NT2/D1 (cell line): ENCODE measurements at regions not wholly inside any gene's neighbourhood (a gene's known extent, or its start where the extent isn't known, plus 50 kb on each side); places are given as distances from the start of the nearest gene placed in this dataset.

ENCODE experiments used
- DNase-seq: peaks from one replicate; pipeline ENCODE4 v3.0.0-alpha.2; 2011; ENCODE audit warnings: low read depth, low spot score
- H3K27me3 ChIP-seq: 2 replicates; pipeline ENCODE4 v1.6.0; 2011; ENCODE audit warnings: mild to moderate bottlenecking; ENCODE audit not compliant: insufficient read length, insufficient read depth
- H3K36me3 ChIP-seq: 2 replicates; pipeline ENCODE4 v1.6.1; 2011; ENCODE audit warnings: mild to moderate bottlenecking, low read length, mixed read lengths; ENCODE audit not compliant: insufficient read depth, insufficient read length
- H3K4me1 ChIP-seq: 2 replicates; pipeline ENCODE4 v1.5.1; 2011; ENCODE audit not compliant: insufficient read depth, insufficient read length
- H3K4me3 ChIP-seq: 2 replicates; pipeline ENCODE4 v1.5.1; 2011; ENCODE audit warnings: low read depth; ENCODE audit not compliant: insufficient read length
- H3K9ac ChIP-seq: 2 replicates; pipeline ENCODE4 v1.6.0; 2011; ENCODE audit warnings: low read depth; ENCODE audit not compliant: insufficient read length
- H3K9me3 ChIP-seq: 2 replicates; pipeline ENCODE4 v1.5.1; 2011; ENCODE audit warnings: mild to moderate bottlenecking, low read length; ENCODE audit not compliant: insufficient read depth
- SUZ12 ChIP-seq: IDR thresholded peaks from 2 replicates; pipeline ENCODE4 v1.6.1; 2011; ENCODE audit not compliant: insufficient read length, insufficient read depth; ENCODE audit errors: extremely low read depth
- YY1 ChIP-seq: IDR thresholded peaks from 2 replicates; pipeline ENCODE4 v1.6.1; 2011; ENCODE audit not compliant: insufficient read length, insufficient read depth
- ZNF274 ChIP-seq: IDR thresholded peaks from 2 replicates; pipeline ENCODE4 v1.6.1; 2011; ENCODE audit warnings: mild to moderate bottlenecking, low read depth, low read length

GRCh38 chr1:5779608-5780323, 212.5 kb downstream of the NPHP4 start:
- Histone ChIP-seq H3K27me3 (no peaks in the 10 kb centered on the region), H3K36me3 (no peaks in the 10 kb centered on the region), H3K9me3 (no peaks in the 10 kb centered on the region), H3K4me1 (no peaks in the 10 kb centered on the region), H3K9ac (no peak overlapping the region), H3K4me3 (no peak overlapping the region)
- TF ChIP-seq SUZ12, result no peak
- TF ChIP-seq ZNF274, result no peak
- no peak for TF ChIP-seq YY1
- DNase-seq, result no peak

GRCh38 chr1:5776035-5776550, 216.1 kb downstream of the NPHP4 start:
- Histone ChIP-seq H3K9ac (no peak overlapping the region), H3K36me3 (no peaks in the 10 kb centered on the region), H3K4me3 (no peak overlapping the region), H3K4me1 (peaks cover under 1% of the 10 kb centered on the region), H3K27me3 (no peaks in the 10 kb centered on the region), H3K9me3 (no peaks in the 10 kb centered on the region)
- no peak for TF ChIP-seq ZNF274
- no peak for DNase-seq

GRCh38 chr1:5774019-5774418, 218.2 kb downstream of the NPHP4 start:
- Histone ChIP-seq H3K27me3 (no peaks in the 10 kb centered on the region), H3K4me1 (peaks cover 7% of the 10 kb centered on the region), H3K9ac (no peak overlapping the region), H3K36me3 (no peaks in the 10 kb centered on the region), H3K9me3 (no peaks in the 10 kb centered on the region), H3K4me3 (no peak overlapping the region)
- DNase-seq, result no peak
- TF ChIP-seq SUZ12 (no peak), YY1 (no peak), ZNF274 (no peak)

GRCh38 chr1:5771788-5772187, 220.4 kb downstream of the NPHP4 start:
- no peaks in the 10 kb centered on the region for H3K36me3 ChIP-seq

GRCh38 chr1:5770981-5771765, 221.1 kb downstream of the NPHP4 start:
- DNase-seq, result no peak
- no peak overlapping the region for H3K9ac ChIP-seq
- H3K36me3 ChIP-seq, result no peaks in the 10 kb centered on the region
- H3K9me3 ChIP-seq, result no peaks in the 10 kb centered on the region
- H3K4me1 ChIP-seq, result peaks cover 12% of the 10 kb centered on the region
- no peaks in the 10 kb centered on the region for H3K27me3 ChIP-seq
- H3K4me3 ChIP-seq, result no peak overlapping the region
- no peak for TF ChIP-seq SUZ12
- no peak for TF ChIP-seq ZNF274
- no peak for TF ChIP-seq YY1

More at GRCh38 chr1:5771788-5772187, 220.4 kb downstream of the NPHP4 start:
- TF ChIP-seq SUZ12 (no peak), YY1 (no peak), ZNF274 (no peak)
- Histone ChIP-seq H3K9ac (no peak overlapping the region), H3K4me3 (no peak overlapping the region), H3K4me1 (peaks cover 12% of the 10 kb centered on the region), H3K9me3 (no peaks in the 10 kb centered on the region), H3K27me3 (no peaks in the 10 kb centered on the region)
- no peak for DNase-seq

GRCh38 chr1:5769760-5770159, 222.5 kb downstream of the NPHP4 start:
- Histone ChIP-seq H3K27me3 (no peaks in the 10 kb centered on the region), H3K4me1 (peaks cover 18% of the 10 kb centered on the region), H3K36me3 (no peaks in the 10 kb centered on the region), H3K9me3 (no peaks in the 10 kb centered on the region), H3K4me3 (no peak overlapping the region), H3K9ac (no peak overlapping the region)
- TF ChIP-seq ZNF274, result no peak
- TF ChIP-seq YY1, result no peak
- TF ChIP-seq SUZ12, result no peak
- DNase-seq, result no peak

DNA sequence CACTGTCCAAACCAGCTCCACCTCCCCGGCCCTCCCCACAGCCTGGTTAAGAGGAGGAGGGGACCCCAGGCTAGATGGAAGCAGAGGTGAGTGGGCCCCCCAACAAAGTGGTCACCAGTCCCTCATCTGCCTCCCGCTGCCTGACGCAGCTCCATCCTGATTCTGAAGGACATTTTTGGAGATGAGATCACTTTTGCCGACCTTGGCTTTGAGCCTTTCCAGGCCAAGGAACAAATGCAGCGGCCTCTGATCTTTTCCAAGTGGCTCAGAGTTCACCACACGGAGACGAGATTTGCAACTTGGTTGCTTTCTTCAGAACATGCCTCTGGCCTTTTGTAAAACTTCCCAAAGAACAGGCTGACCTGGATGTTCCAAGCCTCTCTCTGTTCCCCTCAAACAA, 223.1 kb downstream of the NPHP4 start:
- Histone ChIP-seq H3K36me3 (no peaks in the 10 kb centered on the region), H3K27me3 (no peaks in the 10 kb centered on the region), H3K4me1 (peaks cover 20% of the 10 kb centered on the region), H3K9me3 (no peaks in the 10 kb centered on the region), H3K4me3 (no peak overlapping the region), H3K9ac (no peak overlapping the region)
- no peak for DNase-seq
- TF ChIP-seq YY1, result no peak
- TF ChIP-seq SUZ12, result no peak
- no peak for TF ChIP-seq ZNF274
